ENCODE measurements at regions not wholly inside any gene's neighbourhood (a gene's known extent, or its start where the extent isn't known, plus 50 kb on each side); places are given as distances from the start of the nearest gene placed in this dataset.
"Not testable (repeated sequence)": the region's sequence is repeated elsewhere in the genome, so short reads cannot be mapped to it uniquely, and the experiment has no call there.

DNA sequence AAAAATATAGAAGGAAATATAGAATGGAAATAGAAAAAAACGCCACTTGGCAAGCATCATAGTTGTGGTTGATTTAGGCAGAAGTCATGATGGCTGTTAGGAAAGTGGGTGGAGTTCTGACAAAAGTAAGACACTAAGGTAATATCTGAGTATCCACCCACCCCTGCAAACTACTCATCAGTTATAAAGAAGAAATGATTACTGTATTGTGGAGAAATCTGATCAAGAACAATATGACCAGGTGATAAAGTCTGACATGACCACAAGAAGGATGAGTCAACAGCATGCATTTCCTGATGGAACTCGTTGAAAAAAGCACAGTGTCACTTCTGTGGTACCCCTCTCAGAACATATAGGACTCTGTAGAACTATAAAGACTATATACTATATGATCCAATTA, 343.4 kb upstream of the PAPPA start:
- TF ChIP-seq, protein P1, sequence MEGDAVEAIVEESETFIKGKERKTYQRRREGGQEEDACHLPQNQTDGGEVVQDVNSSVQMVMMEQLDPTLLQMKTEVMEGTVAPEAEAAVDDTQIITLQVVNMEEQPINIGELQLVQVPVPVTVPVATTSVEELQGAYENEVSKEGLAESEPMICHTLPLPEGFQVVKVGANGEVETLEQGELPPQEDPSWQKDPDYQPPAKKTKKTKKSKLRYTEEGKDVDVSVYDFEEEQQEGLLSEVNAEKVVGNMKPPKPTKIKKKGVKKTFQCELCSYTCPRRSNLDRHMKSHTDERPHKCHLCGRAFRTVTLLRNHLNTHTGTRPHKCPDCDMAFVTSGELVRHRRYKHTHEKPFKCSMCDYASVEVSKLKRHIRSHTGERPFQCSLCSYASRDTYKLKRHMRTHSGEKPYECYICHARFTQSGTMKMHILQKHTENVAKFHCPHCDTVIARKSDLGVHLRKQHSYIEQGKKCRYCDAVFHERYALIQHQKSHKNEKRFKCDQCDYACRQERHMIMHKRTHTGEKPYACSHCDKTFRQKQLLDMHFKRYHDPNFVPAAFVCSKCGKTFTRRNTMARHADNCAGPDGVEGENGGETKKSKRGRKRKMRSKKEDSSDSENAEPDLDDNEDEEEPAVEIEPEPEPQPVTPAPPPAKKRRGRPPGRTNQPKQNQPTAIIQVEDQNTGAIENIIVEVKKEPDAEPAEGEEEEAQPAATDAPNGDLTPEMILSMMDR (IDR thresholded peaks at IDR 0.05) = no peak
- TF ChIP-seq POLR2A (IDR thresholded peaks at IDR 0.05) (no peak), POLR2AphosphoS5 (IDR thresholded peaks at IDR 0.05) (no peak)

DNA sequence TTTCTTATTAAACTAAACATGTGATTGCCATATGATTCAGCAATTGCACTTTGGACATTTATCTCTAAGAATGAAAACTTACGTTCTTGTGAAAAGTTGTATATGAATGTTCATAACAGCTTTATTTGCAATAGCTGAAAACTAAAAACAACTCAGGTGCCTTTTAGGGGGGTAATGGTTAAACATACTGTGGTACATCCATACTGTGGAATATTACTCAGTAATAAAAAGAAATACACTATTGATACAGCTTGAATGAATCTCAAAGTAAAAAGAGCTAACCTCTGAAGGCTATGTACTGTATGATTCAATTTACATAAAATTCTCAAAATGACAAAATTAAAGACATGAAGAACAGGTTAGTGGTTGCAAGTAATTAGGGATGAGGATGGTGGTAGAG, 339.5 kb upstream of the PAPPA start:
- no peak for DNase-seq (ENCODE audit: low spot score)
- Histone ChIP-seq H3K4me3 (no peak overlapping the region), H3K4me1 (replicated peaks) (no peaks in the 10 kb centered on the region), H3K9me3 (no peaks in the 10 kb centered on the region), H3K27me3 (replicated peaks; ENCODE audit: insufficient read depth) (no peaks in the 10 kb centered on the region), H3K36me3 (no peaks in the 10 kb centered on the region), H3K27ac (no peak overlapping the region)
- intact Hi-C loops (cut with DNase I) = no loop called here
- WGBS = 98% methylated on average over 1 of the region's 1 CpG
- TF ChIP-seq POLR2A (IDR thresholded peaks at IDR 0.05) = no peak
- no peak for TF ChIP-seq POLR2AphosphoS5 (IDR thresholded peaks at IDR 0.05)
- TF ChIP-seq, protein P1 (IDR thresholded peaks at IDR 0.05) = no peak

More for the DNA sequence above, 343.4 kb upstream of the PAPPA start:
- Histone ChIP-seq H3K27ac (no peak overlapping the region), H3K36me3 (no peaks in the 10 kb centered on the region), H3K27me3 (replicated peaks; ENCODE audit: insufficient read depth) (no peaks in the 10 kb centered on the region), H3K4me1 (replicated peaks) (no peaks in the 10 kb centered on the region), H3K9me3 (no peaks in the 10 kb centered on the region), H3K4me3 (no peak overlapping the region)
- WGBS = 73% methylated on average over 2 of the region's 2 CpGs
- intact Hi-C loops (cut with DNase I) = no loop called here
- no peak for DNase-seq (ENCODE audit: low spot score)

DNA sequence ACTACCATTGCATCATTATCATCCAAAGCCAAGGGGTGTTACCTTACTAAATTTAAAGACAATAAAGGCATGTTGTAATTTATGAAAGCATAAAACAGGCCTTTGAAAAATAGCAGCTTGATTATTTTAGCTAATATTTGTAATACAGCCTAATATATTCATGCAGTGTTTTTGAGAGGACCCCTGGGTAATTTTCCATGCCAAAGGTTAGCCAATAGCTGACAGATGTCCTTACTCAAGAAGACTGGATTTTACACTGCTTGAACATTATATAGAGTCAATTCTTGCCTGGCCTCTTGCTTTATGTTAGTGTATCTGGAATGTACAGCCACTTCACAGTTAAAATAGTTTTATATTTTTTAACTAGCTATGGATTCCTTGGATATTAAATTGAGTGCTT, 337.8 kb upstream of the PAPPA start:
- Histone ChIP-seq H3K9me3 (no peaks in the 10 kb centered on the region), H3K27me3 (replicated peaks; ENCODE audit: insufficient read depth) (no peaks in the 10 kb centered on the region), H3K4me3 (no peak overlapping the region), H3K27ac (no peak overlapping the region), H3K4me1 (replicated peaks) (no peaks in the 10 kb centered on the region), H3K36me3 (no peaks in the 10 kb centered on the region)
- no peak for DNase-seq (ENCODE audit: low spot score)
- intact Hi-C loops (cut with DNase I) = no loop called here
- no peak for TF ChIP-seq POLR2A (IDR thresholded peaks at IDR 0.05)
- TF ChIP-seq, protein P1 (IDR thresholded peaks at IDR 0.05) = no peak
- no peak for TF ChIP-seq POLR2AphosphoS5 (IDR thresholded peaks at IDR 0.05)

DNA sequence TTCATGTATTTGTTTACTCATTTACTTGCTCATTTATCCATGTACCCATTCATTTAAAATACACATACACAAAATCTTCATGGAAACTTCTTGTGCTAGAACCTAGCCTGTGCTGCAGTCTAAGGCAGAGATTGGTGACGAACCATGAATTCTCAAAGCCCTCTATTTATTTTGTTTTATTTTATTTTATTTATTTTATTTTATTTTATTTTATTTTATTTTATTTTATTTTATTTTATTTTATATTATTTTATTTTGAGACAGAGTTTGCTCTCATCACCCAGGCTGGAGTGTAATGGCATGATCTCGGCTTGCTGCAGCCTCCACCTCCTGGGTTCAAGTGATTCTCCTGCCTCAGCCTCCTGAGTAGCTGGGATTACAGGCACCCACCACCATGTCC, 334.9 kb upstream of the PAPPA start:
- H3K27ac ChIP-seq; DNase-seq (ENCODE audit: low spot score); H3K36me3 ChIP-seq; H3K27me3 ChIP-seq (replicated peaks; ENCODE audit: insufficient read depth); H3K9me3 ChIP-seq; H3K4me3 ChIP-seq; H3K4me1 ChIP-seq (replicated peaks); intact Hi-C loops (cut with DNase I): not testable (repeated sequence)
- WGBS = 94% methylated on average over 2 of the region's 2 CpGs

DNA sequence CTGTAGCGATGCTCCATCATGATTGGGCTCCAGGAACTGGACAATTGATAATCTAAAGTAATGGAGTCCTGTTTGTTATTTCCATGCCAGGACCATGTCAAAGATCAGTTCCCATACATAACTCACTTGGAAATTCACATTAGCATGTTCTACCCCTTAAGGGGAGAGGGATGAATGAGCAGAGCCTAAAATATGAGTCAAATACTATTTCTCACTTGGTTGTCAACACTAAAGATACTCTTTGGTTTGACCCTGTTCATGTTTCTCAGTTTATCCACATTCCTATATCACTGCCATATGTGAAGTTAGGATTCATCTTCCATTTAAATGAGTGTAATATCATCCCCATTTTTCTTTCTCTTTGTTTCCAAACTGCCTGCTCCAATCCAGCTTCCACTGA, 321.6 kb upstream of the PAPPA start:
- intact Hi-C loops (cut with DNase I) = no loop called here
- H3K4me1 ChIP-seq (replicated peaks) = no peaks in the 10 kb centered on the region
- no peak overlapping the region for H3K27ac ChIP-seq
- WGBS = 88% methylated on average over 1 of the region's 1 CpG
- no peak for TF ChIP-seq POLR2A (IDR thresholded peaks at IDR 0.05)
- TF ChIP-seq POLR2AphosphoS5 (IDR thresholded peaks at IDR 0.05) = no peak
- TF ChIP-seq, protein P1 (IDR thresholded peaks at IDR 0.05) = no peak
- no peak for DNase-seq (ENCODE audit: low spot score)
- H3K9me3 ChIP-seq = no peaks in the 10 kb centered on the region
- H3K36me3 ChIP-seq = no peaks in the 10 kb centered on the region
- H3K4me3 ChIP-seq = no peak overlapping the region
- H3K27me3 ChIP-seq (replicated peaks; ENCODE audit: insufficient read depth) = no peaks in the 10 kb centered on the region

Data from prostate gland (tissue), 2 donors.